MM.1S (cell line): ENCODE measurements at regions not wholly inside any gene's neighbourhood (a gene's known extent, or its start where the extent isn't known, plus 50 kb on each side); places are given as distances from the start of the nearest gene placed in this dataset.

Source experiments
- DNase-seq: peaks from one replicate; pipeline ENCODE4 v3.0.0-alpha.2; 2015
- H2AFZ ChIP-seq: fragments of 300-600 bp; sonication (generic); 2 replicates; pipeline ENCODE4 v1.6.0; 2016; ENCODE audit warnings: antibody characterized with exemption, low read length
- H3F3A ChIP-seq: fragments of 300-600 bp; sonication (generic); 2 replicates; pipeline ENCODE4 v1.6.1; 2016; ENCODE audit warnings: mild to moderate bottlenecking, antibody characterized with exemption, low read length, moderate library complexity, mixed read lengths; ENCODE audit not compliant: insufficient read depth
- H3K27ac ChIP-seq: fragments of 300-600 bp; sonication (generic); 2 replicates; pipeline ENCODE4 v1.5.1; 2016; ENCODE audit warnings: mild to moderate bottlenecking, low read length
- H3K27me3 ChIP-seq: fragments of 300-600 bp; sonication (generic); replicated peaks from 2 replicates; pipeline ENCODE4 v1.6.0; 2016; ENCODE audit warnings: low read length; ENCODE audit not compliant: insufficient read depth
- H3K36me3 ChIP-seq: fragments of 300-600 bp; sonication (generic); replicated peaks from 2 replicates; pipeline ENCODE4 v1.6.1; 2016; ENCODE audit warnings: mild to moderate bottlenecking, low read length, mixed read lengths; ENCODE audit not compliant: insufficient read depth
- H3K4me1 ChIP-seq: fragments of 300-600 bp; sonication (generic); 2 replicates; pipeline ENCODE4 v1.6.1; 2016; ENCODE audit warnings: low read length, mixed read lengths
- H3K4me2 ChIP-seq: fragments of 300-600 bp; sonication (generic); 2 replicates; pipeline ENCODE4 v1.6.0; 2016; ENCODE audit warnings: low read depth, low read length
- H3K4me3 ChIP-seq: fragments of 300-600 bp; sonication (generic); 2 replicates; pipeline ENCODE4 v1.5.1; 2016; ENCODE audit warnings: low read length, mixed read lengths
- H3K79me2 ChIP-seq: fragments of 300-600 bp; sonication (generic); 2 replicates; pipeline ENCODE4 v1.6.1; 2016; ENCODE audit warnings: mixed run types, low read length, mixed read lengths
- H3K9ac ChIP-seq: fragments of 300-600 bp; sonication (generic); 2 replicates; pipeline ENCODE4 v1.6.1; 2016; ENCODE audit warnings: low read length, mixed read lengths
- H3K9me2 ChIP-seq: fragments of 300-600 bp; sonication (generic); replicated peaks from 2 replicates; pipeline ENCODE4 v1.6.1; 2016; ENCODE audit warnings: mild to moderate bottlenecking, low read length, mixed read lengths; ENCODE audit not compliant: insufficient read depth
- H3K9me3 ChIP-seq: fragments of 300-600 bp; sonication (generic); replicated peaks from 2 replicates; pipeline ENCODE4 v1.6.1; 2016; ENCODE audit warnings: mild to moderate bottlenecking, low read length, mixed read lengths; ENCODE audit not compliant: insufficient read depth
- H4K20me1 ChIP-seq: fragments of 300-600 bp; sonication (generic); 2 replicates; pipeline ENCODE4 v1.6.1; 2016; ENCODE audit warnings: mild to moderate bottlenecking, low read length, moderate library complexity, mixed read lengths; ENCODE audit not compliant: insufficient read depth
- CTCF ChIP-seq: fragments of 300-600 bp; sonication (generic); IDR thresholded peaks from 2 replicates; pipeline ENCODE4 v1.5.1; 2016; ENCODE audit warnings: antibody characterized with exemption, low read length, mixed read lengths
- EZH2 ChIP-seq: fragments of 300-600 bp; sonication (generic); optimal IDR thresholded peaks from 2 replicates; pipeline ENCODE3; 2017; ENCODE audit warnings: low read depth, mild to moderate bottlenecking, antibody characterized with exemption, low read length, mixed read lengths
- EZH2phosphoT487 ChIP-seq: fragments of 300-600 bp; sonication (generic); IDR thresholded peaks from 2 replicates; pipeline ENCODE4 v1.6.1; 2018; ENCODE audit warnings: antibody characterized with exemption, low read length

- Histone ChIP-seq H3K27me3 (no peaks in the 10 kb centered on the region), H3K4me1 (no peaks in the 10 kb centered on the region), H4K20me1 (no peaks in the 10 kb centered on the region), H3K36me3 (no peaks in the 10 kb centered on the region), H3K4me2 (no peak overlapping the region), H2AFZ (no peak overlapping the region), H3K27ac (no peak overlapping the region), H3K79me2 (no peaks in the 10 kb centered on the region), H3K9me2 (no peaks in the 10 kb centered on the region), H3K4me3 (no peak overlapping the region), H3K9me3 (no peaks in the 10 kb centered on the region), H3F3A (no peaks in the 10 kb centered on the region), H3K9ac (no peak overlapping the region)
- no peak for DNase-seq
- TF ChIP-seq EZH2phosphoT487, result no peak
- TF ChIP-seq CTCF, result no peak
- no peak for TF ChIP-seq EZH2
Measured at GRCh38 chr6:73885393-73885792, 189.4 kb downstream of the CD109 start.

- DNase-seq, result no peak
- Histone ChIP-seq H3K79me2 (no peaks in the 10 kb centered on the region), H2AFZ (no peak overlapping the region), H3K27ac (no peak overlapping the region), H3F3A (no peaks in the 10 kb centered on the region), H4K20me1 (no peaks in the 10 kb centered on the region), H3K4me2 (no peak overlapping the region), H3K4me1 (no peaks in the 10 kb centered on the region), H3K4me3 (no peak overlapping the region), H3K36me3 (no peaks in the 10 kb centered on the region), H3K27me3 (no peaks in the 10 kb centered on the region), H3K9me3 (no peaks in the 10 kb centered on the region), H3K9ac (no peak overlapping the region), H3K9me2 (no peaks in the 10 kb centered on the region)
- TF ChIP-seq CTCF (no peak), EZH2 (no peak), EZH2phosphoT487 (no peak)
Measured at GRCh38 chr6:73884540-73884939, 188.5 kb downstream of the CD109 start.

GRCh38 chr6:73879501-73880293, 183.7 kb downstream of the CD109 start:
- H3K27ac ChIP-seq, result no peak overlapping the region
- no peaks in the 10 kb centered on the region for H3K9me2 ChIP-seq
- no peaks in the 10 kb centered on the region for H3K4me1 ChIP-seq
- no peak for TF ChIP-seq EZH2phosphoT487
- no peak for TF ChIP-seq CTCF
- TF ChIP-seq EZH2, result no peak
- H3K36me3 ChIP-seq, result no peaks in the 10 kb centered on the region
- H4K20me1 ChIP-seq, result no peaks in the 10 kb centered on the region
- H3K4me2 ChIP-seq, result no peak overlapping the region
- H3K9me3 ChIP-seq, result no peaks in the 10 kb centered on the region
- no peaks in the 10 kb centered on the region for H3K27me3 ChIP-seq
- H3K9ac ChIP-seq, result no peak overlapping the region
- H3F3A ChIP-seq, result no peaks in the 10 kb centered on the region
- H2AFZ ChIP-seq, result no peak overlapping the region
- no peaks in the 10 kb centered on the region for H3K79me2 ChIP-seq
- no peak for DNase-seq
- H3K4me3 ChIP-seq, result no peak overlapping the region
